ENCODE measurements at regions not wholly inside any gene's neighbourhood (a gene's known extent, or its start where the extent isn't known, plus 50 kb on each side); places are given as distances from the start of the nearest gene placed in this dataset.

DNA sequence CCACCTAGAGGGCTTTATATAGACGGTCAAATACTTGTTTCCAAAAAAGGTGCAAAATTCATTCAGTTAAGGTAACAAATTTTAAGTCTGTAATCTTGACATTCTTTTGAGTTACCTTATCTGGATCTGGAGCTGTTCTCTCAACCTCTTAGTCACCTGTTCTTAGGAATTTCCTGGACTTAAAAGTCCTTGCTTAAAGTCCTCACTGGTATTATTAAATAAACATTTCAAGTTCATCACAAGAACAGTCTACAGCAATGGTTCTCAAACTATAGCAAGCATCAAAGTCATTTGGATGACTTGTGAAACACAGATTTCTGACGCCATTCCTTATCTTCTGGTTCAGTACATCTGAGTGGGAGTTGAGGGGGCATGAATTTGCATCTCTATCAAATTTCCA is 122.9 kb upstream of the GOLIM4 start:
- TF ChIP-seq, protein P1, sequence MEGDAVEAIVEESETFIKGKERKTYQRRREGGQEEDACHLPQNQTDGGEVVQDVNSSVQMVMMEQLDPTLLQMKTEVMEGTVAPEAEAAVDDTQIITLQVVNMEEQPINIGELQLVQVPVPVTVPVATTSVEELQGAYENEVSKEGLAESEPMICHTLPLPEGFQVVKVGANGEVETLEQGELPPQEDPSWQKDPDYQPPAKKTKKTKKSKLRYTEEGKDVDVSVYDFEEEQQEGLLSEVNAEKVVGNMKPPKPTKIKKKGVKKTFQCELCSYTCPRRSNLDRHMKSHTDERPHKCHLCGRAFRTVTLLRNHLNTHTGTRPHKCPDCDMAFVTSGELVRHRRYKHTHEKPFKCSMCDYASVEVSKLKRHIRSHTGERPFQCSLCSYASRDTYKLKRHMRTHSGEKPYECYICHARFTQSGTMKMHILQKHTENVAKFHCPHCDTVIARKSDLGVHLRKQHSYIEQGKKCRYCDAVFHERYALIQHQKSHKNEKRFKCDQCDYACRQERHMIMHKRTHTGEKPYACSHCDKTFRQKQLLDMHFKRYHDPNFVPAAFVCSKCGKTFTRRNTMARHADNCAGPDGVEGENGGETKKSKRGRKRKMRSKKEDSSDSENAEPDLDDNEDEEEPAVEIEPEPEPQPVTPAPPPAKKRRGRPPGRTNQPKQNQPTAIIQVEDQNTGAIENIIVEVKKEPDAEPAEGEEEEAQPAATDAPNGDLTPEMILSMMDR (conservative IDR thresholded peaks at IDR 0.05; ENCODE audit: low read depth in 2 of 2): no peak
- TF ChIP-seq POLR2AphosphoS5 (IDR thresholded peaks at IDR 0.05; ENCODE audit: low read depth): no peak
- TF ChIP-seq CREB1 (CRISPR knock-in tag; IDR thresholded peaks at IDR 0.05; ENCODE audit: low read depth): no peak
- no peak for TF ChIP-seq STAT1 (IDR thresholded peaks at IDR 0.05; ENCODE audit: unreplicated experiment)
- TF ChIP-seq, protein P2, sequence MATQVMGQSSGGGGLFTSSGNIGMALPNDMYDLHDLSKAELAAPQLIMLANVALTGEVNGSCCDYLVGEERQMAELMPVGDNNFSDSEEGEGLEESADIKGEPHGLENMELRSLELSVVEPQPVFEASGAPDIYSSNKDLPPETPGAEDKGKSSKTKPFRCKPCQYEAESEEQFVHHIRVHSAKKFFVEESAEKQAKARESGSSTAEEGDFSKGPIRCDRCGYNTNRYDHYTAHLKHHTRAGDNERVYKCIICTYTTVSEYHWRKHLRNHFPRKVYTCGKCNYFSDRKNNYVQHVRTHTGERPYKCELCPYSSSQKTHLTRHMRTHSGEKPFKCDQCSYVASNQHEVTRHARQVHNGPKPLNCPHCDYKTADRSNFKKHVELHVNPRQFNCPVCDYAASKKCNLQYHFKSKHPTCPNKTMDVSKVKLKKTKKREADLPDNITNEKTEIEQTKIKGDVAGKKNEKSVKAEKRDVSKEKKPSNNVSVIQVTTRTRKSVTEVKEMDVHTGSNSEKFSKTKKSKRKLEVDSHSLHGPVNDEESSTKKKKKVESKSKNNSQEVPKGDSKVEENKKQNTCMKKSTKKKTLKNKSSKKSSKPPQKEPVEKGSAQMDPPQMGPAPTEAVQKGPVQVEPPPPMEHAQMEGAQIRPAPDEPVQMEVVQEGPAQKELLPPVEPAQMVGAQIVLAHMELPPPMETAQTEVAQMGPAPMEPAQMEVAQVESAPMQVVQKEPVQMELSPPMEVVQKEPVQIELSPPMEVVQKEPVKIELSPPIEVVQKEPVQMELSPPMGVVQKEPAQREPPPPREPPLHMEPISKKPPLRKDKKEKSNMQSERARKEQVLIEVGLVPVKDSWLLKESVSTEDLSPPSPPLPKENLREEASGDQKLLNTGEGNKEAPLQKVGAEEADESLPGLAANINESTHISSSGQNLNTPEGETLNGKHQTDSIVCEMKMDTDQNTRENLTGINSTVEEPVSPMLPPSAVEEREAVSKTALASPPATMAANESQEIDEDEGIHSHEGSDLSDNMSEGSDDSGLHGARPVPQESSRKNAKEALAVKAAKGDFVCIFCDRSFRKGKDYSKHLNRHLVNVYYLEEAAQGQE (IDR thresholded peaks at IDR 0.05; ENCODE audit: unreplicated experiment): no peak
- TF ChIP-seq EZH2 (IDR thresholded peaks at IDR 0.05; ENCODE audit: low read depth, unreplicated experiment): no peak
- no peak for TF ChIP-seq EZH2phosphoT487 (IDR thresholded peaks at IDR 0.05; ENCODE audit: unreplicated experiment)

Measured in GM23338 (cell line).